ENCODE measurements at regions not wholly inside any gene's neighbourhood (a gene's known extent, or its start where the extent isn't known, plus 50 kb on each side); places are given as distances from the start of the nearest gene placed in this dataset.

DNA sequence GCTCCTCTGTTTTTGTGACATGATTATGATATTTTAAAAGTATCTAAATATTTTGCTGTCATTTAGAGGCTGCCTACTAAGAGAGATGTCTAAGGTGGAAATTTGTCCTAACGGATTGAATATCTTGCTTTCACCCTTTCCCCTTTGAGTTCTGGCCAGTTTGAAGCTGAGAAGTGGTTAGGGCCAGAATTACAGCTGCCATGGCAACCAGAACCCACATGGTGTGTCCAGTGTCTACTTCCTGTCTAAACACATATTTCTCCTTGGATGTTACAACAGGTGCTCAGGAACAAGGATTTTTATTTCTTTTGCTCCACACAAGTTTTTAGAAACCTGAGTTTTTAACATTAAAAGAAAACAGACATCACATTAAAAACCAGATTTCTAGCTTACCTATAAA, 335.1 kb upstream of the OR4E1 start:
- no peak for DNase-seq (ENCODE audit: low read depth in 1 of 2, low spot score in 1 of 2)
- Histone ChIP-seq H3K4me2 (no peak overlapping the region), H3K4me3 (no peak overlapping the region), H3K27ac (no peak overlapping the region), H3K4me1 (0 out of 3 replicates have a peak, but pooled peaks cover 4% of the 10 kb centered on the region), H3K9me3 (0 out of 3 replicates have a peak, but pooled peaks cover 4% of the 10 kb centered on the region)
- WGBS (ENCODE audit: missing lambda C conversion rate), result 10% methylated on average over 1 of the region's 1 CpG
- no peak for ATAC-seq
- no peak for FAIRE-seq
- ChIA-PET POLR2A (no interaction called here), CTCF (interaction anchor here (1.6 kb wide), 1 partner anchor 30 kb away, joined by 6 read pairs; no protein-coding TSS in a partner anchor)
- TF ChIP-seq ZFP36 (IDR thresholded peaks at IDR 0.05; ENCODE audit: borderline replicate concordance, partially characterized antibody) (no peak), HEYL (CRISPR knock-in tag; IDR thresholded peaks at IDR 0.05) (no peak), EHF (CRISPR knock-in tag; IDR thresholded peaks at IDR 0.05) (no peak), RCOR1 (IDR thresholded peaks at IDR 0.05; ENCODE audit: low read depth, low read length) (no peak), RAD21 (conservative IDR thresholded peaks at IDR 0.05 in 1 of 2, IDR thresholded peaks at IDR 0.05 in 1 of 2) (no peak), TP53 (CRISPR knock-in tag; IDR thresholded peaks at IDR 0.05) (no peak), MYC (IDR thresholded peaks at IDR 0.05; ENCODE audit: borderline replicate concordance, low read length) (no peak)

DNA sequence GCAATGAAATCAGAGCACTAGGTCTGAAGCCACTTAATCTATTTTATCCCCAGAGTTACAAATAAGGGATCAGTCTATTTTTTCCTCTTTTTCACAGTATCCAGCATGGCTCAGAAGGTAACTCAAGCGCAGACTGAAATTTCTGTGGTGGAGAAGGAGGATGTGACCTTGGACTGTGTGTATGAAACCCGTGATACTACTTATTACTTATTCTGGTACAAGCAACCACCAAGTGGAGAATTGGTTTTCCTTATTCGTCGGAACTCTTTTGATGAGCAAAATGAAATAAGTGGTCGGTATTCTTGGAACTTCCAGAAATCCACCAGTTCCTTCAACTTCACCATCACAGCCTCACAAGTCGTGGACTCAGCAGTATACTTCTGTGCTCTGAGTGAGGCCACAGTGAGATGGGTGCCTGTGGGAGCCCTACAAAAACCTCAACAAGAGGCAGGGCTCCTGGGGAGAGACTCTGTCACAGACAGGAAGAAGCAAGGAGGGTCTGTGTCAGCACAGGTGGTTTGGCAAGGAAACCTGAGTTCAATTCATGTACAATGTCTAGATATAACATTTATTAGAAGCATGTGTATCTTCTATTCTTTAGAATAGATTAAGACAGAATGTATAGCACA, 334.3 kb upstream of the OR4E1 start:
- POLR2A ChIA-PET, result no interaction called here
- no peak overlapping the region for H3K27ac ChIP-seq
- no peak overlapping the region for H3K4me2 ChIP-seq
- DNase-seq (ENCODE audit: low read depth in 1 of 2, low spot score in 1 of 2), result no peak
- ATAC-seq, result no peak
- TF ChIP-seq, protein P1, sequence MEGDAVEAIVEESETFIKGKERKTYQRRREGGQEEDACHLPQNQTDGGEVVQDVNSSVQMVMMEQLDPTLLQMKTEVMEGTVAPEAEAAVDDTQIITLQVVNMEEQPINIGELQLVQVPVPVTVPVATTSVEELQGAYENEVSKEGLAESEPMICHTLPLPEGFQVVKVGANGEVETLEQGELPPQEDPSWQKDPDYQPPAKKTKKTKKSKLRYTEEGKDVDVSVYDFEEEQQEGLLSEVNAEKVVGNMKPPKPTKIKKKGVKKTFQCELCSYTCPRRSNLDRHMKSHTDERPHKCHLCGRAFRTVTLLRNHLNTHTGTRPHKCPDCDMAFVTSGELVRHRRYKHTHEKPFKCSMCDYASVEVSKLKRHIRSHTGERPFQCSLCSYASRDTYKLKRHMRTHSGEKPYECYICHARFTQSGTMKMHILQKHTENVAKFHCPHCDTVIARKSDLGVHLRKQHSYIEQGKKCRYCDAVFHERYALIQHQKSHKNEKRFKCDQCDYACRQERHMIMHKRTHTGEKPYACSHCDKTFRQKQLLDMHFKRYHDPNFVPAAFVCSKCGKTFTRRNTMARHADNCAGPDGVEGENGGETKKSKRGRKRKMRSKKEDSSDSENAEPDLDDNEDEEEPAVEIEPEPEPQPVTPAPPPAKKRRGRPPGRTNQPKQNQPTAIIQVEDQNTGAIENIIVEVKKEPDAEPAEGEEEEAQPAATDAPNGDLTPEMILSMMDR (IDR thresholded peaks at IDR 0.05), result no peak
- TF ChIP-seq CHD4 (IDR thresholded peaks at IDR 0.05; ENCODE audit: borderline replicate concordance) (no peak), FOSL2 (IDR thresholded peaks at IDR 0.05) (no peak), FOSL2 (CRISPR knock-in tag; IDR thresholded peaks at IDR 0.05) (no peak), JUN (IDR thresholded peaks at IDR 0.05) (no peak), EHMT2 (IDR thresholded peaks at IDR 0.05; ENCODE audit: low read depth) (no peak), HOXB5 (CRISPR knock-in tag; IDR thresholded peaks at IDR 0.05) (no peak), EP300 (IDR thresholded peaks at IDR 0.05) (no peak), TP53 (CRISPR knock-in tag; IDR thresholded peaks at IDR 0.05) (no peak), HEYL (CRISPR knock-in tag; IDR thresholded peaks at IDR 0.05) (no peak), ZC3H11A (IDR thresholded peaks at IDR 0.05) (no peak), HOXB13 (CRISPR knock-in tag; IDR thresholded peaks at IDR 0.05; ENCODE audit: low read depth) (no peak), SMC3 (IDR thresholded peaks at IDR 0.05) (no peak)
- TF ChIP-seq, protein P2, sequence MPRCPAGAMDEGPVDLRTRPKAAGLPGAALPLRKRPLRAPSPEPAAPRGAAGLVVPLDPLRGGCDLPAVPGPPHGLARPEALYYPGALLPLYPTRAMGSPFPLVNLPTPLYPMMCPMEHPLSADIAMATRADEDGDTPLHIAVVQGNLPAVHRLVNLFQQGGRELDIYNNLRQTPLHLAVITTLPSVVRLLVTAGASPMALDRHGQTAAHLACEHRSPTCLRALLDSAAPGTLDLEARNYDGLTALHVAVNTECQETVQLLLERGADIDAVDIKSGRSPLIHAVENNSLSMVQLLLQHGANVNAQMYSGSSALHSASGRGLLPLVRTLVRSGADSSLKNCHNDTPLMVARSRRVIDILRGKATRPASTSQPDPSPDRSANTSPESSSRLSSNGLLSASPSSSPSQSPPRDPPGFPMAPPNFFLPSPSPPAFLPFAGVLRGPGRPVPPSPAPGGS (IDR thresholded peaks at IDR 0.05), result no peak
- TF ChIP-seq, protein P3, sequence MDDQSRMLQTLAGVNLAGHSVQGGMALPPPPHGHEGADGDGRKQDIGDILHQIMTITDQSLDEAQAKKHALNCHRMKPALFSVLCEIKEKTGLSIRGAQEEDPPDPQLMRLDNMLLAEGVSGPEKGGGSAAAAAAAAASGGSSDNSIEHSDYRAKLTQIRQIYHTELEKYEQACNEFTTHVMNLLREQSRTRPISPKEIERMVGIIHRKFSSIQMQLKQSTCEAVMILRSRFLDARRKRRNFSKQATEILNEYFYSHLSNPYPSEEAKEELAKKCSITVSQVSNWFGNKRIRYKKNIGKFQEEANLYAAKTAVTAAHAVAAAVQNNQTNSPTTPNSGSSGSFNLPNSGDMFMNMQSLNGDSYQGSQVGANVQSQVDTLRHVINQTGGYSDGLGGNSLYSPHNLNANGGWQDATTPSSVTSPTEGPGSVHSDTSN (IDR thresholded peaks at IDR 0.05), result no peak
- TF ChIP-seq, protein P4, sequence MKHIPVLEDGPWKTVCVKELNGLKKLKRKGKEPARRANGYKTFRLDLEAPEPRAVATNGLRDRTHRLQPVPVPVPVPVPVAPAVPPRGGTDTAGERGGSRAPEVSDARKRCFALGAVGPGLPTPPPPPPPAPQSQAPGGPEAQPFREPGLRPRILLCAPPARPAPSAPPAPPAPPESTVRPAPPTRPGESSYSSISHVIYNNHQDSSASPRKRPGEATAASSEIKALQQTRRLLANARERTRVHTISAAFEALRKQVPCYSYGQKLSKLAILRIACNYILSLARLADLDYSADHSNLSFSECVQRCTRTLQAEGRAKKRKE (CRISPR knock-in tag; IDR thresholded peaks at IDR 0.05; ENCODE audit: low read depth), result no peak
- TF ChIP-seq, protein P5, sequence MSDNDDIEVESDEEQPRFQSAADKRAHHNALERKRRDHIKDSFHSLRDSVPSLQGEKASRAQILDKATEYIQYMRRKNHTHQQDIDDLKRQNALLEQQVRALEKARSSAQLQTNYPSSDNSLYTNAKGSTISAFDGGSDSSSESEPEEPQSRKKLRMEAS (IDR thresholded peaks at IDR 0.05), result no peak
- CTCF ChIA-PET, result interaction anchor here (1.6 kb wide), 1 partner anchor 29 kb away, joined by 6 read pairs; no protein-coding TSS in a partner anchor
- H3K9me3 ChIP-seq, result 0 out of 3 replicates have a peak, but pooled peaks cover 4% of the 10 kb centered on the region
- no peak overlapping the region for H3K4me3 ChIP-seq
- FAIRE-seq, result no peak
- H3K4me1 ChIP-seq, result 0 out of 3 replicates have a peak, but pooled peaks cover 8% of the 10 kb centered on the region
- 58% methylated on average over 6 of the region's 6 CpGs for WGBS (ENCODE audit: missing lambda C conversion rate)
